NB4 (cell line): ENCODE measurements at regions not wholly inside any gene's neighbourhood (a gene's known extent, or its start where the extent isn't known, plus 50 kb on each side); places are given as distances from the start of the nearest gene placed in this dataset.

Source experiments
- DNase-seq: peaks from one replicate; pipeline ENCODE4 v3.0.0; 2010; ENCODE audit warnings: low read depth
- H3K4me3 ChIP-seq: one replicate; pipeline ENCODE4 v1.5.1; 2011; ENCODE audit warnings: mild to moderate bottlenecking, low read depth, low read length, moderate library complexity
- MYC ChIP-seq: IDR thresholded peaks from 2 replicates; pipeline ENCODE4 v1.6.1; 2011; ENCODE audit warnings: low read depth, low read length
- POLR2A ChIP-seq: IDR thresholded peaks from 2 replicates; pipeline ENCODE4 v1.6.1; 2011; ENCODE audit warnings: mild to moderate bottlenecking; ENCODE audit not compliant: insufficient read length; ENCODE audit errors: extremely low read depth
- TF ChIP-seq, protein P1 (sequence below): IDR thresholded peaks from one replicate; pipeline ENCODE4 v1.5.1; 2012; ENCODE audit warnings: low read depth, low read length
- TF ChIP-seq, protein P2 (sequence below): IDR thresholded peaks from 2 replicates; pipeline ENCODE4 v1.6.1; 2011; ENCODE audit warnings: low read depth, low read length

DNA sequence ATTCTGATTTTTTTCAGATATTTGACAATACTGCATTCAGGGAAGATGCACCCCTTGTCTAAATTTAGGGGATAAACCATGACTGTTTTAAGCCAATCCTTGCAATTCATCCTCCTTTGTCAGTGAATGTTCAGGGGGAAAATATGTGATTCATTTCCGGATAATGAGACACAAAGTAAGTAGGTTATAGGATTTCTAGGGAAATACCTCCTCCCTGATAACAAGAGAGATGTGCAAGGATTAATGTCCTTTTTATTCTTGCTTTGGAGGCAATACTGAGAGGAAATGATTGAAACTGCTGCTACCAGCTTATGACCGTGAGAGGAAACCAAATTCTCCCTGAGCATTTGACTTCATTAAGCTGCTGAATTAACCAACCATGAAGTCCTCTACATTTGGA, 161.3 kb upstream of the EYA4 start:
- no peak overlapping the region for H3K4me3 ChIP-seq
- no peak for TF ChIP-seq POLR2A
- TF ChIP-seq, protein P1, sequence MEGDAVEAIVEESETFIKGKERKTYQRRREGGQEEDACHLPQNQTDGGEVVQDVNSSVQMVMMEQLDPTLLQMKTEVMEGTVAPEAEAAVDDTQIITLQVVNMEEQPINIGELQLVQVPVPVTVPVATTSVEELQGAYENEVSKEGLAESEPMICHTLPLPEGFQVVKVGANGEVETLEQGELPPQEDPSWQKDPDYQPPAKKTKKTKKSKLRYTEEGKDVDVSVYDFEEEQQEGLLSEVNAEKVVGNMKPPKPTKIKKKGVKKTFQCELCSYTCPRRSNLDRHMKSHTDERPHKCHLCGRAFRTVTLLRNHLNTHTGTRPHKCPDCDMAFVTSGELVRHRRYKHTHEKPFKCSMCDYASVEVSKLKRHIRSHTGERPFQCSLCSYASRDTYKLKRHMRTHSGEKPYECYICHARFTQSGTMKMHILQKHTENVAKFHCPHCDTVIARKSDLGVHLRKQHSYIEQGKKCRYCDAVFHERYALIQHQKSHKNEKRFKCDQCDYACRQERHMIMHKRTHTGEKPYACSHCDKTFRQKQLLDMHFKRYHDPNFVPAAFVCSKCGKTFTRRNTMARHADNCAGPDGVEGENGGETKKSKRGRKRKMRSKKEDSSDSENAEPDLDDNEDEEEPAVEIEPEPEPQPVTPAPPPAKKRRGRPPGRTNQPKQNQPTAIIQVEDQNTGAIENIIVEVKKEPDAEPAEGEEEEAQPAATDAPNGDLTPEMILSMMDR, result no peak
- TF ChIP-seq, protein P2, sequence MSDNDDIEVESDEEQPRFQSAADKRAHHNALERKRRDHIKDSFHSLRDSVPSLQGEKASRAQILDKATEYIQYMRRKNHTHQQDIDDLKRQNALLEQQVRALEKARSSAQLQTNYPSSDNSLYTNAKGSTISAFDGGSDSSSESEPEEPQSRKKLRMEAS, result no peak
- no peak for TF ChIP-seq MYC
- DNase-seq, result no peak

DNA sequence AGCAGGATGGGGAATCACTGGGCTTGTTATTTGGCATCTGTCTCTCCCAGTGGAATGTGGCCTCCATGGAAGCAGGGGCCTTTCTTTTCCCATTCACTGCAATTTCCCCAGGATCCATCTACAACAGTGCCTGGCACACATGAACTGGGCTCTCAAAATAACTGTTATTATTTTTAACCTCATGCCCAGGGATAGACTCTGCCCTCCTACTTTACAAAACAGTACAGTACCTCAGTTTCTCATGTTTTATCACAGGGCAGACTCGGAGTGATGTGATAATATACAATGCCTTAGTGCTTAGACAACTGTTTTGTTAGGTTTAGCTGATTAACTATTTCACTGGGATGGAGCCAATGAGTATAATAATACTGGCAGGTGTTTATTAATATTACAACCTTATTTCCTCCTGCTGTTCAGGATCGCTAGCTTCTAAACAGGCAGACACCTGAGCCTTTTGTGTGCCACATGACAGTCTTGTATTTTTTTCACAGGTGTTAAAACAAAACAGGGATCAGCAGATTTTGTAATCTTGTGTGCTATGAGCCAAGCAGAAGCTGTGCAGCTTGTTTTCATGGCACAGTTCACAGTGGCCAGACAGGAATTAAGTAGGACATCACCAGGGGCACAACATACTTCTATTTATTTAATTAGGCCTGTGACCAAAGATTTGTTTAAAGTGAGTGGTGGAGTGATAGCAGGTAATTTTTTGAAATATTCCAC, 157.7 kb upstream of the EYA4 start:
- DNase-seq, result no peak
- TF ChIP-seq POLR2A (no peak), MYC (no peak)
- TF ChIP-seq, protein P2, result no peak
- no peak overlapping the region for H3K4me3 ChIP-seq

DNA sequence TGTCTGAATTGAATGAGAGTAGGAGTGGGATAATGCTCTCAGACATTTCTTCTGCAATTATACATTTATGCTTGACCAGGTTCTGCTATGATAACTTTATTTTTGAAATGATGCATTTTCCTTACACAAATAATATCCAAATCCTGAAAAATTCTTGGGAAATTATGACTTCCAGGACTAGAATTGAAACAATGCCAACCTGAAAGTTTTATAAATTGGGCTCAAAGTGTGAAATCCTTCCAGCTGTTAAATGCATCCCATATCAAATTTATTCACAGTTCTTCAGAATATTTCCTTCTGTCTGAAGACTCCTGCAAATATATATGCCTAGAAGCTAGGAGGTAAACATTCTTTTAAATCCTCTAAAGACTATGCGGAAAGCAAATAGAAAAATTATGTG, 155.7 kb upstream of the EYA4 start:
- no peak overlapping the region for H3K4me3 ChIP-seq
- TF ChIP-seq, protein P1, result no peak
- no peak for TF ChIP-seq MYC
- no peak for DNase-seq

DNA sequence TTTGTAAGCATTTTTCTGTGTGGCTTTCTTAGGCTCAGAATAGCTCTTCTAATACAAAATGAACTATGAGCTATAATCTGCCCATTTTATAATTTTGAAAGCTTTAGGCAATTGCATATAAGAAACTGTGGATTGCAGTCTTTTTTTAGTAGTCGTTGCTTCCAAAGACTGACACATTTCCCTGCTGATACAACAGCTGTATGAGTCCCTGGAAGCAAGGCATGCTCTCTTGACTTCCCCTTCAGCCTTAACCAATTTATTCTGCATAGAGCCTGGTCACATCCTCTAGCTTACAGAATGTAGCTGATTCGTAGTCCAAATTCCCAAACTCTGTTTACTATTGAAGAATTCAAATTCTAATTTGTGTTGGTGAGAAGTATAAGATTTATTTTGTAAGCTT, 155.3 kb upstream of the EYA4 start:
- no peak overlapping the region for H3K4me3 ChIP-seq
- DNase-seq, result no peak
- TF ChIP-seq, protein P2, result no peak
- TF ChIP-seq, protein P1, result no peak
- no peak for TF ChIP-seq MYC
- no peak for TF ChIP-seq POLR2A

DNA sequence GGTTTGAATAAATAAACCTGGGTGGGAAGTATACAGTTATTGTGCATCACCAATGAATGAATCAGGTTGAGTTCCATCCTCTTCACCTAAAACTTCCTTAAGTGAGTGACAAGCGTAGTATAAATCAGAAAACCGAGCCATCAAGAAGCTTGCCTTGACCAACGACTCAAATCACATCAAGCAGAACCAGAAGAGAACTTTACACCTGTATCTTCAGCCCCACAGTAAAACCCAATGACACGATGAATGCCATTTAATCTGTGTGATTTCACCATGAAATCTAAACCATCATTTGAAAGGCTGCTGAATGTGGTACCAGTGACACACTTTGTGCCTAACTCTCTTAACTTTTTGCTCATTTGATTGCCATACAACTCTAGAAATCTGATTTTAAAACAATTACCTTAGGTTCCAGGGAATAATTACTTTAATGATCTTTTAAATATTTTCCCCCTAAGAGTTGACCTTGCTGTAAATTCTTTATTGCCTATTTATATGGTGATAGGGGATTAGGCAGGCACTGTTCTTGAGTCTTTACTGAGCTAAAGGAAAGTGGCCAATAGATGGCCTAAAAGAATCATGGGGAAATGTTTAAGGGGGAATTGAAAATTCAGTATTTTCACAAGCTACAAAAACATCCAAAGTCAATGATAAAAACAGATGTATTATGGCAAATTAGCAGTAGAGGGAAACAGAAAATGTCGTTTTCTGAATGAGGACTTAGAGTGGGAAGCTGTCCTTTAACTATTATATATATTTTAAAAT, 152.0 kb upstream of the EYA4 start:
- TF ChIP-seq, protein P1, result no peak
- TF ChIP-seq MYC (no peak), POLR2A (no peak)
- TF ChIP-seq, protein P2, result no peak
- no peak overlapping the region for H3K4me3 ChIP-seq
- no peak for DNase-seq

DNA sequence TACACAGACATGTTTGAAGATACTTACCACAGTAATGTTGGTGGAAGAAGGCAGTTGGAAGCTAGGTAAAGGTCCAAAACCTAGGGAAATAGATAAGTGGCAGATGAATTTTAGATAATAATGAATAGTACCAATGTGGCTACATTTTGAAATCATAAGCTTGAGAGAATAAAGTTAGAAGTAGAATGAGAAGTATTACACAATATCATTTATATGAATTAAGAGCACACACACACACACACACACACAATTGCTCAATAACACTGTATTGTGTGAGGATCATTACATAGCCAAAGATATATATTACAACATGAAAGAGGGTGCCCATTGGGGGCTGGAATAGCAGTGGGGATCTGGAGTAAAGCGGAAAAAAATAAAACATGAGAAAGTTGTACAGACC, 149.0 kb upstream of the EYA4 start:
- no peak for DNase-seq
- TF ChIP-seq, protein P2, result no peak
- no peak for TF ChIP-seq MYC
- TF ChIP-seq, protein P1, result no peak
- no peak for TF ChIP-seq POLR2A
- no peak overlapping the region for H3K4me3 ChIP-seq
